K562 (cell line): ENCODE measurements at regions not wholly inside any gene's neighbourhood (a gene's known extent, or its start where the extent isn't known, plus 50 kb on each side); places are given as distances from the start of the nearest gene placed in this dataset.
A peak's percentile ranks its signal among the peaks of the same experiment; 100 is the strongest.

ENCODE experiments used
- ARID1B ChIP-seq: fragments of 450-650 bp; IDR thresholded peaks from 2 replicates; pipeline ENCODE4 v1.6.1; 2016; ENCODE audit warnings: antibody characterized with exemption, mild to moderate bottlenecking, inconsistent platforms
- CBFA2T3 ChIP-seq: fragments of 450-650 bp; IDR thresholded peaks from 2 replicates; pipeline ENCODE4 v1.6.1; 2017
- CTCF ChIP-seq, 3 experiments: IDR thresholded peaks in 2 of 3; conservative IDR thresholded peaks in 1 of 3; 2 replicates each; pipeline ENCODE4 v1.5.1; 2011 to 2012; ENCODE audit warnings: low read length in 3 of 3, mild to moderate bottlenecking in 3 of 3, control low read depth in 2 of 3, improper control_type of control experiment in 1 of 3, inconsistent platforms in 1 of 3, low read depth in 1 of 3, mixed read lengths in 1 of 3, moderate library complexity in 1 of 3; ENCODE audit not compliant: insufficient read depth in 2 of 3
- DEAF1 ChIP-seq: fragments of 450-650 bp; formaldehyde crosslinking; IDR thresholded peaks from 2 replicates; pipeline ENCODE4 v1.4.0; 2020; ENCODE audit warnings: mild to moderate bottlenecking, moderate library complexity
- EP400 ChIP-seq: fragments of 450-650 bp; IDR thresholded peaks from 2 replicates; pipeline ENCODE4 v1.6.1; 2017; ENCODE audit warnings: antibody characterized with exemption, mild to moderate bottlenecking, moderate library complexity
- ESRRB ChIP-seq: fragments of 250-450 bp; sonication (Bioruptor Pico); IDR thresholded peaks from 2 replicates; pipeline ENCODE4 v1.5.0; 2020; ENCODE audit warnings: mild to moderate bottlenecking, moderate library complexity, borderline replicate concordance
- ETV6 ChIP-seq, 3 experiments: fragments of 150-350 bp in 1 of 3; sonication (generic) in 1 of 3; formaldehyde crosslinking in 1 of 3; IDR thresholded peaks; 2 replicates each; pipeline versions ENCODE4 v1.6.1 to v1.8.0; 2014 to 2022; ENCODE audit warnings: borderline replicate concordance in 2 of 3, low read depth in 2 of 3, antibody characterized with exemption in 1 of 3, low read length in 1 of 3, mild to moderate bottlenecking in 1 of 3, missing genetic modification reagents in 1 of 3
- FOXJ3 ChIP-seq: sonication (generic); formaldehyde crosslinking; IDR thresholded peaks from 2 replicates; pipeline ENCODE4 v1.4.0; 2020; ENCODE audit warnings: mild to moderate bottlenecking, missing genetic modification reagents
- OTX1 ChIP-seq: fragments of 450-650 bp; formaldehyde crosslinking; IDR thresholded peaks from 2 replicates; pipeline ENCODE4 v1.4.0; 2022; ENCODE audit warnings: mild to moderate bottlenecking
- POLR3G ChIP-seq: IDR thresholded peaks from 2 replicates; pipeline ENCODE4 v1.6.1; 2011; ENCODE audit not compliant: insufficient read length, insufficient replicate concordance; ENCODE audit errors: extremely low read depth
- RBFOX2 ChIP-seq: fragments of 200-400 bp; formaldehyde crosslinking; IDR thresholded peaks from 2 replicates; pipeline ENCODE4 v1.6.1; 2017; ENCODE audit warnings: low read depth, mild to moderate bottlenecking, low read length, moderate library complexity
- REST ChIP-seq, 2 experiments: fragments of 450-650 bp; formaldehyde crosslinking in 1 of 2; IDR thresholded peaks; 2 replicates each; pipeline versions ENCODE4 v1.4.0 to v1.6.1; 2014 to 2020; ENCODE audit warnings: mild to moderate bottlenecking in 2 of 2, borderline replicate concordance in 1 of 2, low read depth in 1 of 2
- SNAPC5 ChIP-seq: fragments of 250-450 bp; sonication (Bioruptor Pico); IDR thresholded peaks from 2 replicates; pipeline ENCODE4 v1.8.0; 2021; ENCODE audit warnings: moderate library complexity, mild to moderate bottlenecking, inconsistent platforms
- ZNF354B ChIP-seq: fragments of 250-450 bp; sonication (Bioruptor Pico); IDR thresholded peaks from 2 replicates; pipeline ENCODE4 v1.4.0; 2020
- ZNF57 ChIP-seq: fragments of 450-650 bp; formaldehyde crosslinking; IDR thresholded peaks from 2 replicates; pipeline ENCODE4 v1.4.0; 2020; ENCODE audit warnings: mild to moderate bottlenecking, moderate library complexity
- ZNF79 ChIP-seq: fragments of 250-450 bp; sonication (Bioruptor Pico); IDR thresholded peaks from 2 replicates; pipeline ENCODE4 v1.4.0; 2020; ENCODE audit warnings: low read depth, mild to moderate bottlenecking, moderate library complexity

- TF ChIP-seq ARID1B (peak; percentile 30; the same call in 1 of the 2 replicates), POLR3G (no peak), ZNF354B (CRISPR knock-in tag) (no peak), EP400 (no peak), REST (IDR thresholded peaks at IDR 0.05; ENCODE audit: borderline replicate concordance) (no peak), REST (CRISPR knock-in tag; IDR thresholded peaks at IDR 0.05; ENCODE audit: low read depth) (no peak), ESRRB (no peak), ZNF79 (CRISPR knock-in tag) (no peak), OTX1 (CRISPR knock-in tag) (no peak), ZNF57 (no peak), DEAF1 (0 out of 2 replicates have a peak, but pooled peaks have one; percentile 39), CBFA2T3 (0 out of 2 replicates have a peak, but pooled peaks have one; percentile 26), RBFOX2 (no peak), SNAPC5 (no peak), FOXJ3 (no peak), ETV6 (IDR thresholded peaks at IDR 0.05; ENCODE audit: borderline replicate concordance in 1 of 2, low read depth in 2 of 2, low read length in 1 of 2) (no peak), ETV6 (CRISPR knock-in tag; IDR thresholded peaks at IDR 0.05; ENCODE audit: borderline replicate concordance) (no peak), CTCF (IDR thresholded peaks at IDR 0.05 in 2 of 3, conservative IDR thresholded peaks at IDR 0.05 in 1 of 3; ENCODE audit: insufficient read depth in 2 of 3, low read depth in 1 of 3, low read length in 3 of 3) (peak; percentile 15 to 34 (median 25); a peak in 3 of 6 replicates)
Observed at GRCh38 chr15:95284933-95285421, 1045.5 kb upstream of the NR2F2 start (continued).
